Uterus (tissue), 2 donors: ENCODE measurements at regions not wholly inside any gene's neighbourhood (a gene's known extent, or its start where the extent isn't known, plus 50 kb on each side); places are given as distances from the start of the nearest gene placed in this dataset.

Experiments used
- POLR2A ChIP-seq, 2 donors: fragments of 450-650 bp; IDR thresholded peaks; one replicate each; pipeline ENCODE4 v1.6.1; 2016; ENCODE audit warnings: antibody characterized with exemption in 2 of 2, mild to moderate bottlenecking in 1 of 2, moderate library complexity in 1 of 2
- TF ChIP-seq, protein P1 (sequence below), 4 experiments: fragments of 200-600 bp in 2 of 4; fragments of 450-650 bp in 2 of 4; sonication (generic) in 2 of 4; IDR thresholded peaks; one replicate each; pipeline ENCODE4 v1.5.1; 2016 to 2019; ENCODE audit warnings: antibody characterized with exemption in 4 of 4, mild to moderate bottlenecking in 2 of 4, moderate library complexity in 1 of 4

DNA sequence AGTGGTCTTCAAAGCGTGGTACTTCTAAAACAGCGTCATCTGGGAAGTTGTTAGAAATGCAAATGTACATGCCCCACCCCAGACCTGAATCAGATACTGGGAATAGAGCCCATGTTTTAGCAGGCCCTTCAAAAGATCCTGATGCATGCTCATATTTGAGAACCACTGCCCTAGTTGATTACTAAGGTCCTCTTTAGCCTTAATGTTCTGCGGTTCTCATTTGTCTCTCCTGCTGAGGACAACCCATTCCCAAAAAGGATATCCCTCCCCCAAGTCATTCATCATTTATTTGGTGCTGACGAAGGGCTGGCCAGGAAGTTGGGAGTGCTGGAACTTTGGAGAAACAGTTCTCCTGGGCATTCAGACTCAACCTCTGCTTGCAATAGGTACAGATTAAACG is 92.4 kb upstream of the RALGPS2 start:
- TF ChIP-seq, protein P1, sequence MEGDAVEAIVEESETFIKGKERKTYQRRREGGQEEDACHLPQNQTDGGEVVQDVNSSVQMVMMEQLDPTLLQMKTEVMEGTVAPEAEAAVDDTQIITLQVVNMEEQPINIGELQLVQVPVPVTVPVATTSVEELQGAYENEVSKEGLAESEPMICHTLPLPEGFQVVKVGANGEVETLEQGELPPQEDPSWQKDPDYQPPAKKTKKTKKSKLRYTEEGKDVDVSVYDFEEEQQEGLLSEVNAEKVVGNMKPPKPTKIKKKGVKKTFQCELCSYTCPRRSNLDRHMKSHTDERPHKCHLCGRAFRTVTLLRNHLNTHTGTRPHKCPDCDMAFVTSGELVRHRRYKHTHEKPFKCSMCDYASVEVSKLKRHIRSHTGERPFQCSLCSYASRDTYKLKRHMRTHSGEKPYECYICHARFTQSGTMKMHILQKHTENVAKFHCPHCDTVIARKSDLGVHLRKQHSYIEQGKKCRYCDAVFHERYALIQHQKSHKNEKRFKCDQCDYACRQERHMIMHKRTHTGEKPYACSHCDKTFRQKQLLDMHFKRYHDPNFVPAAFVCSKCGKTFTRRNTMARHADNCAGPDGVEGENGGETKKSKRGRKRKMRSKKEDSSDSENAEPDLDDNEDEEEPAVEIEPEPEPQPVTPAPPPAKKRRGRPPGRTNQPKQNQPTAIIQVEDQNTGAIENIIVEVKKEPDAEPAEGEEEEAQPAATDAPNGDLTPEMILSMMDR (IDR thresholded peaks at IDR 0.05) = no peak
- TF ChIP-seq POLR2A (IDR thresholded peaks at IDR 0.05) = no peak
